ENCODE measurements at regions not wholly inside any gene's neighbourhood (a gene's known extent, or its start where the extent isn't known, plus 50 kb on each side); places are given as distances from the start of the nearest gene placed in this dataset.

GRCh38 chr7:125599387-125599786, 669.8 kb upstream of the POT1 start:
- Histone ChIP-seq H3K4me1 (no peaks in the 10 kb centered on the region), H3K27ac (no peak overlapping the region), H3K27me3 (no peaks in the 10 kb centered on the region), H3K4me3 (no peak overlapping the region), H3K36me3 (no peaks in the 10 kb centered on the region), H3K9me3 (no peaks in the 10 kb centered on the region)
- TF ChIP-seq POLR2A (IDR thresholded peaks at IDR 0.05) (no peak), CTCF (IDR thresholded peaks at IDR 0.05) (no peak)
- no peak for DNase-seq

GRCh38 chr7:125592331-125592730, 662.7 kb upstream of the POT1 start:
- Histone ChIP-seq H3K27me3 (no peaks in the 10 kb centered on the region), H3K4me3 (no peak overlapping the region), H3K9me3 (no peaks in the 10 kb centered on the region), H3K27ac (no peak overlapping the region), H3K36me3 (no peaks in the 10 kb centered on the region), H3K4me1 (no peaks in the 10 kb centered on the region)
- no peak for TF ChIP-seq CTCF (IDR thresholded peaks at IDR 0.05)
- DNase-seq = no peak

- no peaks in the 10 kb centered on the region for H3K4me1 ChIP-seq
- no peak overlapping the region for H3K4me3 ChIP-seq
- H3K27ac ChIP-seq = no peak overlapping the region
- DNase-seq = no peak
- no peaks in the 10 kb centered on the region for H3K36me3 ChIP-seq
- no peaks in the 10 kb centered on the region for H3K9me3 ChIP-seq
- TF ChIP-seq POLR2A (IDR thresholded peaks at IDR 0.05) = no peak
- no peak for TF ChIP-seq CTCF (IDR thresholded peaks at IDR 0.05)
- H3K27me3 ChIP-seq = no peaks in the 10 kb centered on the region
Observed at GRCh38 chr7:125573126-125573525, 643.5 kb upstream of the POT1 start.

- Histone ChIP-seq H3K4me1 (no peaks in the 10 kb centered on the region), H3K36me3 (no peaks in the 10 kb centered on the region), H3K27me3 (no peaks in the 10 kb centered on the region), H3K9me3 (no peaks in the 10 kb centered on the region), H3K27ac (no peak overlapping the region), H3K4me3 (no peak overlapping the region)
- no peak for TF ChIP-seq POLR2A (IDR thresholded peaks at IDR 0.05)
- no peak for TF ChIP-seq CTCF (IDR thresholded peaks at IDR 0.05)
- no peak for DNase-seq
Observed at GRCh38 chr7:125572414-125572813, 642.8 kb upstream of the POT1 start.

- no peaks in the 10 kb centered on the region for H3K27me3 ChIP-seq
- no peaks in the 10 kb centered on the region for H3K9me3 ChIP-seq
- TF ChIP-seq CTCF (IDR thresholded peaks at IDR 0.05) = no peak
- H3K36me3 ChIP-seq = no peaks in the 10 kb centered on the region
- no peak for DNase-seq
- no peaks in the 10 kb centered on the region for H3K4me1 ChIP-seq
- H3K27ac ChIP-seq = no peak overlapping the region
- H3K4me3 ChIP-seq = no peak overlapping the region
Observed at GRCh38 chr7:125568799-125569198, 639.2 kb upstream of the POT1 start.

GRCh38 chr7:125567686-125568085, 638.1 kb upstream of the POT1 start:
- Histone ChIP-seq H3K4me1 (no peaks in the 10 kb centered on the region), H3K27me3 (no peaks in the 10 kb centered on the region), H3K9me3 (no peaks in the 10 kb centered on the region), H3K4me3 (no peak overlapping the region), H3K36me3 (no peaks in the 10 kb centered on the region), H3K27ac (no peak overlapping the region)
- TF ChIP-seq POLR2A (IDR thresholded peaks at IDR 0.05) = no peak
- DNase-seq = no peak
